ENCODE measurements at regions not wholly inside any gene's neighbourhood (a gene's known extent, or its start where the extent isn't known, plus 50 kb on each side); places are given as distances from the start of the nearest gene placed in this dataset.
A peak's percentile ranks its signal among the peaks of the same experiment; 100 is the strongest.

DNA sequence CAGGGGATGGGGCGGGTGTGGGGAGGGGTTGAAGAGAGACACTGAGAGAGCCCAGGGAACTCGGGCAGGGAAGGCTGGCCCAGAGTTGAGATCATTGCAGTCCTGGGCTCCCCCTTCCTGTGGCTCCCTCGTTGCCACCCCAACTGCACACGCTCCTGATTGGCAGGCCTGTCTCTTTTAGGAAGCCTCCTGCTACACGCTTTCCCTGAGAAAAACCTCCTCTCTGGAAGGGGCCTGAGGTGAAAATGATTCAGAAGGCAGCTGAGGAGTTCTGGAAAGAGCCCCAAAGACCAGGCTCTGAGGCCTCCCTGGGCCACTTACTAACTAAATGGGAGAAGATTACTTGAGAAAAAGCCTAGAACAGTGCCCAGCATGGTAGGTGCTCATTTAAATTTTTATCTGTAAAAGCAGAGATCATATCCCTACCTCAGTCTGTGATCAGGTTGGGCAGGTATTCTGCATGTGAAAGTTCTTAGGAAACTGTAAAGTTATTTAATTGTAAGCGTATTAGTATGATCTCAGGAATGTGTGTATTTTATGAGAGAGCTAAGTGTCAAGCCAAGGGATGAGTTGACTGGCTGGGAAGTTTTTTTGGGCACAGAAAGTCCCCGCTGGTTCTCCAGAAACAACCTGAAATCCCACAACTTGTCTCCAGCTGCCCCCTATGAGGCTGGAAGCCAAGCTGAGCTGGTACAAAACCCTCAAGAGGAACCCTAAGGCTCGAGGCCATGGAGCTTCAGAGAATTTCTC lies 65.2 kb upstream of the EPS8L3 start:
- Mint-ChIP-seq H3K4me1 (peaks cover 0 to 12% (median 6%) of the 10 kb centered on the region in 7 donors), H3K9me3 (peaks cover 0 to 20% (median 6%) of the 10 kb centered on the region in 11 donors), H3K36me3 (peaks cover 0 to 12% (median 0%) of the 10 kb centered on the region in 5 donors), H3K4me3 (no peak overlapping the region), H3K27ac (no peak overlapping the region), H3K27me3 (peaks cover 0 to 3% (median 0%) of the 10 kb centered on the region in 5 donors)
- DNase-seq, result no peak
- Histone ChIP-seq H3K27ac (ENCODE audit: low read depth, low read length) (no peak overlapping the region), H3K4me3 (ENCODE audit: low read length) (no peak overlapping the region), H3K27me3 (ENCODE audit: control insufficient read depth in 2 of 2, insufficient read depth in 2 of 2, low read length in 2 of 2) (no peaks in the 10 kb centered on the region), H3K4me1 (ENCODE audit: control insufficient read depth in 2 of 2, insufficient read depth in 2 of 2, low read length in 2 of 2) (no peaks in the 10 kb centered on the region), H3K9me3 (ENCODE audit: control insufficient read depth in 2 of 3, low read length in 3 of 3) (peaks cover 0 to 5% (median 0%) of the 10 kb centered on the region in 3 experiments), H3K36me3 (ENCODE audit: control insufficient read depth in 2 of 3, insufficient read depth in 3 of 3, low read length in 3 of 3) (no peaks in the 10 kb centered on the region)
- ChIA-PET CTCF (no interaction called here), POLR2A (no interaction called here)
- no peak for ATAC-seq
- intact Hi-C loops (cut with micrococcal nuclease), result loop anchor here in 1 of 2 donors (5.0 kb wide), 1 partner anchor 63 kb away; no protein-coding TSS in a partner anchor

DNA sequence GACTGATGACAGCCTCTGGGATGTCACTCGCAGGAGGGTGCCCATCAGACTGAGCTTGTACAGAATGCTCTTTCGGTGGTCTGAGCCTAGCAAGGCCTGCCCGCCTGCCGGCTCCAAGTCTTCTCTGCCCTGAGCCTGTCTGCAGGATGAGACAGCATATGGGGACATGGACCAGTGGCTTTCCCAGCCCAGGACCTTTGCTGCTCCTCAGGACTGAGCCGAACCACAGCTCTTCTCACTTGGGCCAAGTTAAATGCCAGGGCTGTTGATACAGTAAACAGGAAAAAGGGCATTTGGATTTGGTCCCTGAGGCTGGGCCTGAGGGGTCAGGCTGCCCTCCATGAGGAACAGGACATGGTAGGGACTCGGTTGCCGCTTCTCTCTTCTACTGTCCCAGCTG lies 64.3 kb upstream of the EPS8L3 start:
- Histone ChIP-seq H3K27me3 (ENCODE audit: control insufficient read depth in 2 of 2, insufficient read depth in 2 of 2, low read length in 2 of 2) (no peaks in the 10 kb centered on the region), H3K27ac (ENCODE audit: low read depth, low read length) (no peak overlapping the region), H3K9me3 (ENCODE audit: control insufficient read depth in 2 of 3, low read length in 3 of 3) (peaks cover 0 to 5% (median 0%) of the 10 kb centered on the region in 3 experiments), H3K4me3 (ENCODE audit: low read length) (no peak overlapping the region), H3K36me3 (ENCODE audit: control insufficient read depth in 2 of 3, insufficient read depth in 3 of 3, low read length in 3 of 3) (no peaks in the 10 kb centered on the region), H3K4me1 (ENCODE audit: control insufficient read depth in 2 of 2, insufficient read depth in 2 of 2, low read length in 2 of 2) (no peaks in the 10 kb centered on the region)
- no peaks in the 10 kb centered on the region for H3K27me3 Mint-ChIP-seq
- intact Hi-C loops (cut with micrococcal nuclease), result loop anchor here in 1 of 2 donors (5.0 kb wide), 1 partner anchor 64 kb away; no protein-coding TSS in a partner anchor
- peaks cover 0 to 19% (median 6%) of the 10 kb centered on the region in 7 donors for H3K4me1 Mint-ChIP-seq
- H3K4me3 Mint-ChIP-seq, result no peak overlapping the region
- peaks cover 0 to 18% (median 6%) of the 10 kb centered on the region in 11 donors for H3K9me3 Mint-ChIP-seq
- DNase-seq (no peak), ATAC-seq (no peak)
- POLR2A ChIA-PET, result no interaction called here
- H3K27ac Mint-ChIP-seq, result no peak overlapping the region
- H3K36me3 Mint-ChIP-seq, result peaks cover 0 to 11% (median 0%) of the 10 kb centered on the region in 5 donors
- CTCF ChIA-PET, result no interaction called here

DNA sequence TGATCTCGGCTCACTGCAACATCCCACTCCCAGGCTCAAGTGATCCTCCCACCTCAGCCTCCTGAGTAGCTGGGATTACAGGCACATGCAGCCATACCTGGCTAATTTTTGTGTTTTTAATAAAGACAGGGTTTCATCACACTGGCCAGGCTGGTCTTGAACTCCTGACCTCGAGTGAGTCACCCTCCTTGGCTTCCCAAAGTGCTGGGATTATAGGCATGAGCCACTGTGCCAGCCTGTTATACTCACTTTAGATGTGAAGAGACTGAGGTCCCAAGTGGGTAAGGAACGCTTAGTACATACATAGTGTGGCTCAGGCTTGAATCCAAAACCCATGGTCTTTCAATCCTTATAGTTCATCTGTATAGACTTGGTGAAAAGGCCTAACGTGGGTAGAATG lies 63.7 kb upstream of the EPS8L3 start:
- Histone ChIP-seq H3K36me3 (ENCODE audit: control insufficient read depth in 2 of 3, insufficient read depth in 3 of 3, low read length in 3 of 3) (no peaks in the 10 kb centered on the region), H3K4me3 (ENCODE audit: low read length) (no peak overlapping the region), H3K4me1 (ENCODE audit: control insufficient read depth in 2 of 2, insufficient read depth in 2 of 2, low read length in 2 of 2) (no peaks in the 10 kb centered on the region), H3K9me3 (ENCODE audit: control insufficient read depth in 2 of 3, low read length in 3 of 3) (peaks cover 0 to 5% (median 0%) of the 10 kb centered on the region in 3 experiments), H3K27me3 (ENCODE audit: control insufficient read depth in 2 of 2, insufficient read depth in 2 of 2, low read length in 2 of 2) (no peaks in the 10 kb centered on the region), H3K27ac (ENCODE audit: low read depth, low read length) (no peak overlapping the region)
- peaks cover 0 to 14% (median 4%) of the 10 kb centered on the region in 11 donors for H3K9me3 Mint-ChIP-seq
- H3K4me3 Mint-ChIP-seq, result no peak overlapping the region
- H3K27me3 Mint-ChIP-seq, result no peaks in the 10 kb centered on the region
- intact Hi-C loops (cut with micrococcal nuclease), result loop anchor here in 1 of 2 donors (5.0 kb wide), 1 partner anchor 65 kb away; no protein-coding TSS in a partner anchor
- DNase-seq (no peak), ATAC-seq (no peak)
- CTCF ChIA-PET, result interaction anchor here (1.6 kb wide), 1 partner anchor 37 kb away, joined by 3 read pairs; no protein-coding TSS in a partner anchor
- H3K4me1 Mint-ChIP-seq, result peaks cover 0 to 24% (median 9%) of the 10 kb centered on the region in 7 donors
- H3K27ac Mint-ChIP-seq, result no peak overlapping the region
- POLR2A ChIA-PET, result no interaction called here
- peaks cover 0 to 6% (median 0%) of the 10 kb centered on the region in 5 donors for H3K36me3 Mint-ChIP-seq

- Histone ChIP-seq H3K4me3 (ENCODE audit: low read length) (no peak overlapping the region), H3K36me3 (ENCODE audit: control insufficient read depth in 2 of 3, insufficient read depth in 3 of 3, low read length in 3 of 3) (no peaks in the 10 kb centered on the region), H3K27ac (ENCODE audit: low read depth, low read length) (no peak overlapping the region), H3K27me3 (ENCODE audit: control insufficient read depth in 2 of 2, insufficient read depth in 2 of 2, low read length in 2 of 2) (no peaks in the 10 kb centered on the region), H3K4me1 (ENCODE audit: control insufficient read depth in 2 of 2, insufficient read depth in 2 of 2, low read length in 2 of 2) (no peaks in the 10 kb centered on the region), H3K9me3 (ENCODE audit: control insufficient read depth in 2 of 3, low read length in 3 of 3) (no peaks in the 10 kb centered on the region)
- ATAC-seq, result no peak
- peaks cover 0 to 2% (median 0%) of the 10 kb centered on the region in 5 donors for H3K36me3 Mint-ChIP-seq
- H3K4me1 Mint-ChIP-seq, result peaks cover 0 to 27% (median 10%) of the 10 kb centered on the region in 7 donors
- no peak overlapping the region for H3K27ac Mint-ChIP-seq
- no peak overlapping the region for H3K4me3 Mint-ChIP-seq
- peaks cover 0 to 8% (median 1%) of the 10 kb centered on the region in 11 donors for H3K9me3 Mint-ChIP-seq
- POLR2A ChIA-PET, result no interaction called here
- intact Hi-C loops (cut with micrococcal nuclease), result loop anchor here in 1 of 2 donors (5.0 kb wide), 1 partner anchor 65 kb away; no protein-coding TSS in a partner anchor
- no peak for DNase-seq
- no peaks in the 10 kb centered on the region for H3K27me3 Mint-ChIP-seq
- CTCF ChIA-PET, result interaction anchor here (1.6 kb wide), 1 partner anchor 36 kb away, joined by 3 read pairs; no protein-coding TSS in a partner anchor
These were observed 63.2 kb upstream of the EPS8L3 start for GRCh38 chr1:109826930-109827349.

GRCh38 chr1:109826446-109826845 lies 62.7 kb upstream of the EPS8L3 start:
- POLR2A ChIA-PET, result no interaction called here

GRCh38 chr1:109824349-109825115 lies 60.8 kb upstream of the EPS8L3 start:
- Mint-ChIP-seq H3K4me3 (no peak overlapping the region), H3K27me3 (no peaks in the 10 kb centered on the region), H3K27ac (peak overlapping the region in 2 of 9 donors; percentile 7 to 38), H3K4me1 (peaks cover 0 to 37% (median 10%) of the 10 kb centered on the region in 7 donors), H3K9me3 (no peaks in the 10 kb centered on the region), H3K36me3 (no peaks in the 10 kb centered on the region)
- no peaks in the 10 kb centered on the region for H3K4me1 ChIP-seq (ENCODE audit: control insufficient read depth in 2 of 2, insufficient read depth in 2 of 2, low read length in 2 of 2)
- CTCF ChIA-PET, result interaction anchor here (0.6 kb wide), 1 partner anchor 183 kb away, joined by 3 read pairs; no protein-coding TSS in a partner anchor
- no peaks in the 10 kb centered on the region for H3K36me3 ChIP-seq (ENCODE audit: control insufficient read depth in 2 of 3, insufficient read depth in 3 of 3, low read length in 3 of 3)
- intact Hi-C loops (cut with micrococcal nuclease), result loop anchor here in 1 of 2 donors (5.0 kb wide), 1 partner anchor 68 kb away; no protein-coding TSS in a partner anchor
- no peak for ATAC-seq
- POLR2A ChIA-PET, result no interaction called here
- H3K4me3 ChIP-seq (ENCODE audit: low read length), result no peak overlapping the region
- DNase-seq, result no peak
- H3K27ac ChIP-seq (ENCODE audit: low read depth, low read length), result no peak overlapping the region
- no peaks in the 10 kb centered on the region for H3K9me3 ChIP-seq (ENCODE audit: control insufficient read depth in 2 of 3, low read length in 3 of 3)
- H3K27me3 ChIP-seq (ENCODE audit: control insufficient read depth in 2 of 2, insufficient read depth in 2 of 2, low read length in 2 of 2), result no peaks in the 10 kb centered on the region

More at GRCh38 chr1:109826446-109826845, 62.7 kb upstream of the EPS8L3 start:
- H3K27me3 ChIP-seq (ENCODE audit: control insufficient read depth in 2 of 2, insufficient read depth in 2 of 2, low read length in 2 of 2), result no peaks in the 10 kb centered on the region
- no peak for ATAC-seq
- no peaks in the 10 kb centered on the region for H3K4me1 ChIP-seq (ENCODE audit: control insufficient read depth in 2 of 2, insufficient read depth in 2 of 2, low read length in 2 of 2)
- no peaks in the 10 kb centered on the region for H3K27me3 Mint-ChIP-seq
- H3K4me3 Mint-ChIP-seq, result no peak overlapping the region
- no peak for DNase-seq
- H3K9me3 ChIP-seq (ENCODE audit: control insufficient read depth in 2 of 3, low read length in 3 of 3), result no peaks in the 10 kb centered on the region
- no peak overlapping the region for H3K27ac Mint-ChIP-seq
- H3K9me3 Mint-ChIP-seq, result peaks cover 0 to 5% (median 0%) of the 10 kb centered on the region in 11 donors
- no peak overlapping the region for H3K4me3 ChIP-seq (ENCODE audit: low read length)
- CTCF ChIA-PET, result interaction anchor here (1.6 kb wide), 1 partner anchor 36 kb away, joined by 3 read pairs; no protein-coding TSS in a partner anchor
- intact Hi-C loops (cut with micrococcal nuclease), result loop anchor here in 1 of 2 donors (5.0 kb wide), 1 partner anchor 66 kb away; no protein-coding TSS in a partner anchor
- no peaks in the 10 kb centered on the region for H3K36me3 ChIP-seq (ENCODE audit: control insufficient read depth in 2 of 3, insufficient read depth in 3 of 3, low read length in 3 of 3)
- H3K27ac ChIP-seq (ENCODE audit: low read depth, low read length), result no peak overlapping the region
- peaks cover 0 to 31% (median 10%) of the 10 kb centered on the region in 7 donors for H3K4me1 Mint-ChIP-seq
- peaks cover 0 to 2% (median 0%) of the 10 kb centered on the region in 5 donors for H3K36me3 Mint-ChIP-seq
